Adipose tissue (tissue), 3 donors: ENCODE measurements at regions not wholly inside any gene's neighbourhood (a gene's known extent, or its start where the extent isn't known, plus 50 kb on each side); places are given as distances from the start of the nearest gene placed in this dataset.

Experiments
- H3K27ac ChIP-seq: one replicate; pipeline ENCODE4 v1.5.1; 2013; ENCODE audit warnings: low read depth, low read length
- WGBS, 3 donors: extraction: QIAGEN DNeasy Blood & Tissue Kit; methylation state at CpG; one replicate each; pipeline ENCODE4 v1.1.7; 2013; 5-methylcytosine and 5-hydroxymethylcytosine counted together
- donor health status: healthy with polysubstance abuse.
- donor health status: Bipolar disorder and iron deficiency.
- donor health status: healthy.

DNA sequence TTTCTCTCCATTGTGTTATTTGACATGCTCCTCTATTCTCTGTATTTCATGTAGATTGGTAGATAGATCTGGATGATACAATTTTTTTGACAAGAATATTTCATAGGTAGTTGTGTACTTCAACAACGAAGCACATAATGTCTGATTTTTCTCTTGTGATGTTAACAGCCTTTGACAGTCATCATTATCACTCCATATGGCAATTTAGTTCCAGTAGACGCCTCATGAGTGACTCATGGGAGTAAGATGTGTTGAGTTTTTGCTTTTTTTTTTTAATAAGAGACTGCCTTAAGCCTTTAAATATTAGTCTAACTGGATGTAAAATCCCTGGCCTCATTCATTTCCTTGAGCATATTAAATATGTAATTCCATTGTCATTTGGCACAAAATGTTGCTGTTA, 123.5 kb upstream of the ZNF32 start:
- 75 to 90% (median 85%) methylated on average over 2 of the region's 2 CpGs for WGBS, 3 donors
- H3K27ac ChIP-seq, result no peak overlapping the region

GRCh38 chr10:43771675-43772074, 123.0 kb upstream of the ZNF32 start:
- WGBS, 3 donors, result 47 to 84% (median 83%) methylated on average over 2 of the region's 2 CpGs
- no peak overlapping the region for H3K27ac ChIP-seq

GRCh38 chr10:43765516-43765915, 116.8 kb upstream of the ZNF32 start:
- WGBS, 3 donors, result 91 to 98% (median 94%) methylated on average over 2 of the region's 2 CpGs
- H3K27ac ChIP-seq, result no peak overlapping the region

DNA sequence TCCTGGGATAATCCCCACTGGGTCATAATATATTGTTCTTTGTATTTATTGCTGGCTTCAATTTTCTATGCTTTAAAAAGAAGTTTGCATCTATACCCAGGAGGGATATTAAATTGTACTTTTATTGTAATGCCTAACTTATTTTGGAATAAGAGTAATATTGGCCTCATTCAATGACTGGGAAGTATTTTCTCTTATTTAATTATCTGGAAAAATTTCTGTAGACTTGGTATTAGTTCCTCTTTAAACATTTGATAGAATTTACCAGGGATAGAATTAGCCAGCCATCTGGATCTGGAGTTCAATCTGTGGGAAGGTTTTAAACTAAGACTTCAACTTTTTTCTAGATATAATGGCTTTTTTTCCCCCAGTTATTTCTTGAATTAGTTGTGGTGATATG, 115.2 kb upstream of the ZNF32 start:
- no peak overlapping the region for H3K27ac ChIP-seq

DNA sequence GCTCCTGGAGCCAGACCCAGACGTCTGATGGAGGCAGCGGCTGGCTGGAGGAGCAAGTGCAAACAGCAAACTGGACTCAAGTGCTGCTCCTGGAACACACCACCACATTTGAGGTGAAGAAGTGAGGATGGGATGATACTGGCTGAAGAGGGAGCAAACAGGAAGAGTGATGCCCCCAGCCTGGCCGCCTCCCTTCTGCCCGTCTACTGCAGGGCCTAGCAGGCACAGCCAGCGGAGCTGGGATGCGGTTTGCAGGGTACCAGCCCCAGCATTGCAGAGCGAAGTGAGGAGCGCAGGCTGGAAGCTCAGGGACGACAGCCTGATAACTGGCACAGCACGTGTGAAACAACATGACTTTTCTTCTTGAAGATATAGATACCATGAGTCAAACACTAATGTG, 111.8 kb upstream of the ZNF32 start:
- WGBS, 3 donors, result 87 to 94% (median 93%) methylated on average over 10 of the region's 10 CpGs
- H3K27ac ChIP-seq, result no peak overlapping the region

GRCh38 chr10:43759216-43759615, 110.5 kb upstream of the ZNF32 start:
- H3K27ac ChIP-seq, result no peak overlapping the region
- whole genome bisulfite sequencing, 3 donors, result 81 to 85% (median 85%) methylated on average over 5 of the region's 5 CpGs

DNA sequence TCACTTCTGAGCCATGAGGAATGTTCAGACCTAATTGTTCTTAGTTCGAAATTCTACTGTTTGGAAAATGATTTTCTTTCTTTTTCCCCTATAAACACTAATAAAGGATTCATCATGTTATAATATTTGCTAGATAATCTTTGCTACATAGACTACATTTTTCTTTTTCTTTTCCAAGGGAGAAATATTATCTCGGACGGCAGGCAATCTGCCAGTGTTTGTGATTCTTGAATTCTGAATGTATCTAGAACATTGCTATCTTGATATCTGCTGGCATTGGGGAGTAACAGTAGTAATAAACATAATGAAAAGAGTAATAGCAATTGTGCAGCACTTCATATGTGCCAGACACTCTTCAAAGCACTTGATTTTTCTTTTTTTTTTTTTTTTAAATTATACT, 107.7 kb upstream of the ZNF32 start:
- 58 to 70% (median 68%) methylated on average over 3 of the region's 3 CpGs for WGBS, 3 donors
- no peak overlapping the region for H3K27ac ChIP-seq

DNA sequence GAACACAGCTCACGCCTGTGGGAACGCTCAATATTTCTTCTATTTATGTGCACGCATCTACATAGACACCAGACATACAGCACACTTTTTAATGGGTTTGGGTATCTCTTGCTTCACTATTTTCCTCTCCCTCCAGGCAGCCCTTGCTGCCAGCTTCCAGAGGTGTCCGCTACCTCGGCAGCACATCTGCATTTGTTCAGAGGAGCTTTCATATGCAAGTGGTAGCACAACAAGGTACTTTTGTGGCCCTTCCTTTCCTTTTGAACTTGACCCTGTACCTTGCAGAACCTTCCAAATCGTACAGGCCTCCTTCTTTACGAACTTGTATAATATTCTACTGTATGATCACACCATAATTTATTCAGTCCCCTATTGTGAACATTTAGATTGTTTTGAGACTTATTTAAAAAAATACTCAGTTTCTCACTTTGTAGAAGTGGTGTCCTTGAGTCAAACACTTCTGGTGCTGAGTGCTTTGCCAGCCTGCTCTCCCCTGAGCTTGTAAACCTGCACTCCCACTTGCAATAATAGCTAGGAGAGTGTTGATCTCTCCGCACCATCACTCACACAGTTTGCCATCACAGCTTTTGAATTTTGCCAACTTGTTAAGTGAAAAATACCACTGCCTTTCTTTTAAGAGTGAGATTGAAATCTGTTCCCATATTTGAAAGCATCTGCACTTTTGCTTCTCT, 106.0 kb upstream of the ZNF32 start:
- WGBS, 3 donors, result 95 to 97% (median 95%) methylated on average over 8 of the region's 8 CpGs
- no peak overlapping the region for H3K27ac ChIP-seq

DNA sequence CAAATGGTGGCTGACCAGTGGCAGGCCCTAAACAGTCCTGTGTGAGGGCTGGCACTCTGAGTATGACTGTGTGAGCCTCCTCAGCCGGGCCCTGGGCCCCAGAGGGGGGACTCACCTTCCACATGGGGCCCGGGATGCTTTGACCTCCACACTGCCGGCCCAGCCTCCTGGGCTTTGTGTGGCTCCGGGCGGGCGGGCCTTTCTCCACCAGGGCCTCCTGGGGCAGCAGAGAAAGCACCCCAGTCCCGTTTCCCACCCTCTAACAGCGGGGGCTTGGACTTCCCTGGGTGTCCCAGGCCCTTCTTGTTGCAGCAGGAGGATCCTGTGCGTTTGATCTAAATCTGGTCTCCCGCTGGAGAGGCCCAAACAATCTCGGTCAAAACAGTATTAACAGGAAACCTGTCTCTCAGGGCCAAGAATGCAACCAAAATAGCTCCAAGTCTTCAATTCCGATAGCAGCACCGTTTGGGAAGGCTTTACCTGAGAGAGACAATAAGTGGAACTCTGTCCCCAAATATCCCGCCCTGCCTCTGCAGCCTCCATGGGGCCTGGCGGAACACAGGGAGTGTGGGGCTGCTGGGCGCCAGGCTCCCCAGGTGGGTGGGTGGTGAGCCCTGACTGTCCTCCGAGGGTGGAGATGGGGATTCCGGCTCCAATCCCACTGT, 104.8 kb upstream of the ZNF32 start:
- H3K27ac ChIP-seq, result no peak overlapping the region
- 78 to 89% (median 86%) methylated on average over 18 of the region's 18 CpGs for WGBS, 3 donors

GRCh38 chr10:43752682-43753081, 104.0 kb upstream of the ZNF32 start:
- H3K27ac ChIP-seq, result no peak overlapping the region
- WGBS, 3 donors, result 55 to 94% (median 84%) methylated on average over 1 of the region's 1 CpG

DNA sequence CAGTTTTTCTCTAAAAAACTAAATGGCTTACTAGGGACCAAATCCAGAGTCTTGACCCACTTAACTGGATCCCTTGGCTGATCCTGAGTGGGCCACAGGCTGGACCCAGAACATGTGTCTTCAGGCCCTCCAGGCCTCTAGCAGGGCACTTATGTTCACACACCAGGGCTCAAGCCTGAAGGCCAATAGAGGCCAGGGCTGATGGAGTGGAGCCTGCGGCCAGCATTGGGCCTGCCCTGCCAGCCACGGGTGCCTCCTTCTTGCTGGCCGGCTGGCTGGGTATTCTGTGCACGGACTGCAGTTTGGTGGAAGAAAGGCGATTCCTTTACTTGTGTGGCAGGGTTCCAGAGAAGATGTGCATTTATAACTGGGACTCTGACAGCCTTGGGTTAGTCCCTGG, 103.0 kb upstream of the ZNF32 start:
- H3K27ac ChIP-seq, result no peak overlapping the region

GRCh38 chr10:43749940-43750552, 101.4 kb upstream of the ZNF32 start:
- WGBS, 3 donors, result 76 to 88% (median 82%) methylated on average over 4 of the region's 4 CpGs
- no peak overlapping the region for H3K27ac ChIP-seq

More for the DNA sequence above, 103.0 kb upstream of the ZNF32 start:
- WGBS, 3 donors, result 94 to 97% (median 95%) methylated on average over 5 of the region's 5 CpGs

DNA sequence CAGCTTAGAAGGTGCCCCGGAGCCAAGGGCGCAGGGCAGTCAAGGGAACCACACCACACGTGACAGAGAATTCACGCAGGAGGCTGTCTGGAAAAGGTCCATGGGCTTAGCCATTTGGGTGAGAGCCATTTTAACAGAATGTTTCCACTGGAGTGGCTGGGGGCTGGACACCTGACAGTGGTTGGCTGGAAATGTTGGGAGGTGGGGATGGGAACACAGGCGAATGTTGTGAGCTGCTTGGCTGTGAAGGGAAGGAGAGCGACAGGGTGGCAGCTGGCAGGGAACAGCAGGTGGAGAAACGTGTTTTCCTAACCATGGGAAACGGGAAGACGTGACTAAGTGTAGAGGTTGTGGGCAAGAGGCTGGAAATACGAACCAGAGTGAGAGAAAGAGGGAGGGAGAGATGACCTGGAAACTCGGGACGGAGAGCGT, 100.5 kb upstream of the ZNF32 start:
- H3K27ac ChIP-seq, result no peak overlapping the region

GRCh38 chr10:43748560-43748959, 99.9 kb upstream of the ZNF32 start:
- no peak overlapping the region for H3K27ac ChIP-seq
- 93 to 97% (median 95%) methylated on average over 7 of the region's 7 CpGs for WGBS, 3 donors

More for the DNA sequence above, 100.5 kb upstream of the ZNF32 start:
- 79 to 92% (median 90%) methylated on average over 13 of the region's 13 CpGs for WGBS, 3 donors

GRCh38 chr10:43746906-43747305, 98.2 kb upstream of the ZNF32 start:
- 44 to 68% (median 64%) methylated on average over 1 of the region's 1 CpG for WGBS, 3 donors
- no peak overlapping the region for H3K27ac ChIP-seq

- 75 to 84% (median 77%) methylated on average over 1 of the region's 1 CpG for WGBS, 3 donors
- no peak overlapping the region for H3K27ac ChIP-seq
These were observed 90.5 kb upstream of the ZNF32 start for GRCh38 chr10:43739161-43739560.

DNA sequence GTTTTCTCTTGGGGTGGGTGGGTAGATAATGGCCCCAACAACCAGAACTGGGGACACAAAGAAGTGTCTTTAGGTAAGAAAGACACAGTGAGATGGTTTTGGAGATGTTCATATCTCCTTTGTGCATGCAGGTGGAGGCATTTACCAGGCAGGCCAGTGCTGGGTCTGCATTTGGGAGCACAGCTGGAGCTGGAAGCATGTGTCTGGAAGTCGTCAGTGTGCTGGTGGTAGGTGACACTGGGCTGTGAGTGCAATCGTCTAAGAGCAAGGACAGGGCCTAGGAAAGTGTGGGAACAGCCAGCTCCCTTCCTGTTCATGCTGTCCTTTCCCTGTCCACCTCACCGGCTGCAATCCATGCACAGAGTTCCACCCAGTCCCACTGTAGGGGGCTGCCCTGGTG, 88.3 kb upstream of the ZNF32 start:
- WGBS, 3 donors, result 66 to 77% (median 76%) methylated on average over 3 of the region's 3 CpGs
- no peak overlapping the region for H3K27ac ChIP-seq

- no peak overlapping the region for H3K27ac ChIP-seq
- 78 to 84% (median 83%) methylated on average over 2 of the region's 2 CpGs for WGBS, 3 donors
These were observed 87.2 kb upstream of the ZNF32 start for GRCh38 chr10:43735907-43736306.

DNA sequence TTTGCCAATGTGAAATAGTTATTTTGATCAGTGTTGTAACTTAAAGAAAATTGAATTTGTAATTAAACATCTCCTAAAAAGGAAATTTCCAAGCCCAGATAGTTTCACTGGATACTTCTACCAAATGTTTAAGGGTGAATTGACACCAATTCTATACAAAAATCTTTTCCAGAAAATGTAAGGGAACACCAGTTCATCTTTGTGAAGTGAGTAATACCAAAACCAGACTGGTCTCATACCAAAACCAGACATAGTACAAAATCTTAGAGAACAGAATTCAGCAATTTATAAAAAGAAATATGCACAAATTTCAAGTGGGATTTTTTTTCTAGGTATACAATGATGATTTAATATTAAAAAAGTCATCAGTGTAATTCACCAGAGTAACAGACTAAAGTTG, 86.0 kb upstream of the ZNF32 start:
- H3K27ac ChIP-seq, result no peak overlapping the region

DNA sequence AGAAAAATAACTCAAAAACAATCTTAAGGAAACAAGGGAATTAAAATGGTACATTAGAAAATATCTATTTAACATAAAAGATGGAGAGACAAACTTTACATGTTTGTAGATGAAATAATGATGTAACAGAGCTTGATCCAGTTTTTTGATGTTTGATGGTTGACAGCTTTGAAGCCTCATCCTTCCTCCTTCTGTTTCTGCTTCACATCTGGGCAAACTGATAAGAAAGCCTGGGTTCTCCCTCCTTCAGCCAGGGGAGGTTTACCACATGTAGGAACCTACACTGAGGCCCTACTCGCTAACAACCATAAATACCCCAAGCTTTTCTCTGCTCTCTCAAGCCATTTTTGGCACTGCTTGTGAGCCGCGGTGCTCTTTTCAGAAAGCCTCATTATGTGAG, 82.8 kb upstream of the ZNF32 start:
- WGBS, 3 donors, result 63 to 82% (median 70%) methylated on average over 3 of the region's 3 CpGs
- no peak overlapping the region for H3K27ac ChIP-seq
